Caki2 (cell line): ENCODE measurements at regions not wholly inside any gene's neighbourhood (a gene's known extent, or its start where the extent isn't known, plus 50 kb on each side); places are given as distances from the start of the nearest gene placed in this dataset.

Experiments used
- DNase-seq: peaks from one replicate; pipeline ENCODE4 v3.0.0-alpha.2; 2015; ENCODE audit warnings: low read depth
- in situ Hi-C: cut with HindIII; loops from 2 replicates; pipeline ENCODE4 v1.10.0; 2016; ENCODE audit warnings: low sequenced_read_pairs, low pct_unique_long_range_greater_than_20kb, mixed read lengths

DNA sequence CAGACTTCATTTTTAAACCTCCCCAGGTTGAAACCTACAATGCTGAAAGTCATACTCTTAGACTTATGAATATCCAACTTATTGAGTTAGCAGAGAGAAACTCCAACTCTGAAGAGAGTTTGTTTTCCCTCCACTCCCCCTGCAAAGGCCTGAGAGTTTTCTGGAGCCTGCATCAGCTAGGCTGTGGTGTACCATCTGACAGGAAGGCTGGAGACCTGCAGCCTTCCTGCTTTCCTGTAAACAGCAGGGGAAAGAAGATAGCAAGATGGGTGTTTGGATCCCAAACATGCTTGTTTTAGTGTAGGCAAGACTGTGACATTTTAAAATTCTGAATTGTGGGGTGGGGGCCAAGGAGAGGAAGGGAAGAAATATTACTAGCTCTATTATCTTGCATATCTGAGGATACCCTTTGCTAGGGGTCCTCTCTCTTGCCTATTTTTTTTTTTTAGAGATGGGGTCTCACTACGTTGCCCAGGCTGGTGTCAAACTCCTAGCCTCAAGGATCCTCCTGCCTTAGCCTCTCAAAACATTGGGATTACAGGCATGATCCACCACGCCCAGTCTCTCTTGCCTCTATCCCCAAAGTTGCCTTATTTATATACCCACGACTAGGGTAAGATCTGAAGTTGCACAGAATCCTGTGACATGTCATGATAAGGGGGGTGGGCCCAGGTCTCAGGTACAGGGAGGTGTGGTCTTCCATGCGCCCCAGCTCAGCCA, 51.0 kb upstream of the USP3 start:
- in situ Hi-C loops, result no loop called here

DNA sequence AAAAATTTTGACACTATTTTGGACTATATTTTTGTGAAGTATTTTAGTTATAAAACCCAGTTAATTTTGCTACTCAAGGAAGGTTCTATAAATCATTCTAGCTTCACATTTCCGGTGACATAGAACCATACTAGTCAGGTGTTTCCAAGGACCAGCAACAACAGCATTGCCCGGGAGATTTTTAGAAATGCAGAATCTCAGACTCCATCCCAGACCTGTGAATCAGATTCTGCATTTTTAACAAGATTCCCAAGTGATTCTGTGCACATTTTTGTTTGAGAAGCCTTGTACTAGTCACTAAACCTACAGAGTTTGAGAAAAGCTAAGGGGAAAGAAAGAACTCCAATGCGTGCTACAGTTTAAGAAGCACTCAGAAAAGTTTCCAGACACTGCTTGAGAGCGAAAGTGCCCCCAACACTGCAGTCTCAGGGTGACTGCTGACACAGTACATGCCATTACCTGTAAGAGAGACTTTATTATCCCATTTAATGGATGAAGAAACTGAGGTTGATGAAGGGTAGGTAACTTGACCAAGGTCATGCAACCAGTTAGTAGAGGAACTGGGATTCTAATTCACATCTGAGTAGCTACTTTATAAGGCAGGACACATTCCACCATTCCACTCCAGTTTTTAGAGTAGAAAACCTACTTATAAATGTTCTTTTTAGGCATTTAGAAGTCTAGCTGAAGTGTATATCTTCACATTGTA, 49.7 kb upstream of the USP3 start:
- in situ Hi-C loops, result no loop called here

More for the DNA sequence above, 51.0 kb upstream of the USP3 start:
- DNase-seq, result no peak

More for the DNA sequence above, 49.7 kb upstream of the USP3 start:
- no peak for DNase-seq
